ENCODE measurements at regions not wholly inside any gene's neighbourhood (a gene's known extent, or its start where the extent isn't known, plus 50 kb on each side); places are given as distances from the start of the nearest gene placed in this dataset.

DNA sequence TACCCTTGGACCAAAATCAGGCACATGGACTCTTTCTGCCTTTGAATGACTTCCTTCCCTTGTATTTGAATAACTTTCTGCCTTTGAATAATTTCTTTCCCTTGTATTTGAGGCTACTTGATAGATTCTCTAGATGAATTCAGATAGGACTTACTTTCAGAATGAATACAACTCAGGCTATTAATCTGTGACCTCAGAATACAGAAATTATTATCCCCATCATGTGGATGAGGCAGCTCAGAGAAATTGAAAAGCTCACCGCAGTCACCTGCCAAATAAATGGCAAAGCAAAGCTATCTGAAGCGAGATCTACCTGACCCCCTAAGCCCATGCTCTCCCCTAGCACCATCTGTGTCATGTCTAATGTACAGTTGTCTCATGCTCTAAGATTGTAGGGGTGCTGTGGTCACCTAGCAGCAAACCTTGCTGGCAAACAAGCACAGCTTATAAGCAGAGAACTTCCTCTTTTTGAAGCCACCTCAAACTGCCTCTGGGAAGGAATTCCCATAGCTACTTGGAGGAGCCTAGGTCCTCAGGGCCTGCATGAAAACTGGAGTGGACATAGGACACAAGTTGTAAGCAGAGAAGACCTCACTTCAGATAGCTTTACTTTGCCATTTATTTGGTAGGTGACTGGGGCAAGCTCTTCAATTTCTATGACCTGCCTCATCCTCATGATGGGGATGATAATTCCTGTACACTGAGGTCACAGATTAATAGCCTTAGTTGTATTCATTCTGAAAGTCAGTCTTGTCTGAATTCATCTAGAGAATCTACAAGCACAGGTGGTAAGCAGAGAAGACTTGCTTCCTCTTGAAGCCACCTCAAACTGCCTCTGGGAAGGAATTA is 66.1 kb downstream of the FASLG start:
- TF ChIP-seq, protein P1, sequence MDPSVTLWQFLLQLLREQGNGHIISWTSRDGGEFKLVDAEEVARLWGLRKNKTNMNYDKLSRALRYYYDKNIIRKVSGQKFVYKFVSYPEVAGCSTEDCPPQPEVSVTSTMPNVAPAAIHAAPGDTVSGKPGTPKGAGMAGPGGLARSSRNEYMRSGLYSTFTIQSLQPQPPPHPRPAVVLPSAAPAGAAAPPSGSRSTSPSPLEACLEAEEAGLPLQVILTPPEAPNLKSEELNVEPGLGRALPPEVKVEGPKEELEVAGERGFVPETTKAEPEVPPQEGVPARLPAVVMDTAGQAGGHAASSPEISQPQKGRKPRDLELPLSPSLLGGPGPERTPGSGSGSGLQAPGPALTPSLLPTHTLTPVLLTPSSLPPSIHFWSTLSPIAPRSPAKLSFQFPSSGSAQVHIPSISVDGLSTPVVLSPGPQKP (IDR thresholded peaks at IDR 0.05; ENCODE audit: borderline replicate concordance, low read depth, low read length), result no peak
- TF ChIP-seq RAD21 (IDR thresholded peaks at IDR 0.05; ENCODE audit: low read length) (no peak), RFX5 (IDR thresholded peaks at IDR 0.05; ENCODE audit: low read depth, low read length) (no peak), BHLHE40 (IDR thresholded peaks at IDR 0.05; ENCODE audit: low read depth, low read length) (no peak), POLR2A (IDR thresholded peaks at IDR 0.05; ENCODE audit: low read depth, low read length) (no peak), RCOR1 (IDR thresholded peaks at IDR 0.05; ENCODE audit: insufficient replicate concordance, low read length) (no peak), SMC3 (IDR thresholded peaks at IDR 0.05; ENCODE audit: low read depth, low read length) (no peak), MXI1 (IDR thresholded peaks at IDR 0.05; ENCODE audit: borderline replicate concordance, low read depth, low read length) (no peak), NFE2L2 (IDR thresholded peaks at IDR 0.05; ENCODE audit: low read depth, low read length) (no peak), CEBPB (IDR thresholded peaks at IDR 0.05; ENCODE audit: low read depth, low read length) (no peak)
- TF ChIP-seq, protein P2, sequence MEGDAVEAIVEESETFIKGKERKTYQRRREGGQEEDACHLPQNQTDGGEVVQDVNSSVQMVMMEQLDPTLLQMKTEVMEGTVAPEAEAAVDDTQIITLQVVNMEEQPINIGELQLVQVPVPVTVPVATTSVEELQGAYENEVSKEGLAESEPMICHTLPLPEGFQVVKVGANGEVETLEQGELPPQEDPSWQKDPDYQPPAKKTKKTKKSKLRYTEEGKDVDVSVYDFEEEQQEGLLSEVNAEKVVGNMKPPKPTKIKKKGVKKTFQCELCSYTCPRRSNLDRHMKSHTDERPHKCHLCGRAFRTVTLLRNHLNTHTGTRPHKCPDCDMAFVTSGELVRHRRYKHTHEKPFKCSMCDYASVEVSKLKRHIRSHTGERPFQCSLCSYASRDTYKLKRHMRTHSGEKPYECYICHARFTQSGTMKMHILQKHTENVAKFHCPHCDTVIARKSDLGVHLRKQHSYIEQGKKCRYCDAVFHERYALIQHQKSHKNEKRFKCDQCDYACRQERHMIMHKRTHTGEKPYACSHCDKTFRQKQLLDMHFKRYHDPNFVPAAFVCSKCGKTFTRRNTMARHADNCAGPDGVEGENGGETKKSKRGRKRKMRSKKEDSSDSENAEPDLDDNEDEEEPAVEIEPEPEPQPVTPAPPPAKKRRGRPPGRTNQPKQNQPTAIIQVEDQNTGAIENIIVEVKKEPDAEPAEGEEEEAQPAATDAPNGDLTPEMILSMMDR (conservative IDR thresholded peaks at IDR 0.05; ENCODE audit: low read depth, low read length), result no peak

All from IMR-90 (cell line).